NCI-H748 treated with DMSO at 0.1 percent for 48 hours (cell line): ENCODE measurements at regions not wholly inside any gene's neighbourhood (a gene's known extent, or its start where the extent isn't known, plus 50 kb on each side); places are given as distances from the start of the nearest gene placed in this dataset.

Experiments
- DNase-seq: peaks from one replicate; lab custom pipeline; 2025; lab: John Stamatoyannopoulos, UW

GRCh38 chr2:194270648-194271047, 1386.4 kb upstream of the SLC39A10 start:
- DNase-seq, result no peak

GRCh38 chr2:194264586-194264985, 1392.4 kb upstream of the SLC39A10 start:
- no peak for DNase-seq

DNA sequence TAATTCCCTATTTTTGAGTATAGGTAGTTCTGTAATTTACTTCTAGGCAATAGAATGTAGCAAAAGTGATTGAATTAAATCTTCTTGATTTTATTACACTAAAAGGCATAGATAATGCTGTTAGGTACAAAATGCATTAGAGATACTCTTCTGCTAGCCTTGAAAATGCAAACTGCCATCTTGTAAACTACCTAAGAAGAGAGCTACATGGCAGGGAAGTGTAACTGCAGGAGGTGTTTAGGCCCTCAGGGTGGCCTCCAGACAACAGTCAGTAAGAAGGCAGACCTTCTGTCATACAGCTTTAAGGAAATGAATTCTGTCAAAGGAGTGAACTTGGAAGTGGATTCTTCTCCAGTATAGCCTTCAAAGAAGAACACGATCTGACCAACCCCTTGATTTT, 1396.8 kb upstream of the SLC39A10 start:
- DNase-seq, result no peak

DNA sequence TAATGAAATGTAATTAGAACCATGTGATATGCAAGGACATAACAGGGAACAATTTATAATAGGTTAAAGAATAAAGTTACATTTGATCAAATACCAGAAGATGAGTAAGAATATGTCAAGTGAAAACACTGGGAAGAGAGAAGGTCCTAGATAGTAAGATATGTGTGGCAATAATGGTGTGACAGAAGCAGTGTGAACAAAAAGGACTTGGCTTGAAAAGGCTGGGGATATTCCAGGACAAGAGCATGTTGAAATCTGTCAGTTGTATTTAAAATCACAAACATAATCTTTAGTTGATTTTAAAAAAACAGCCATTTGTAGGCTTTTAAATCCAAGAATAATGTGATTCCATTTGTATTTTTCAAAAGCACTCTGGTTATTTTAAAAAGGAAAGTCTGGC, 1399.9 kb upstream of the SLC39A10 start:
- DNase-seq, result no peak

GRCh38 chr2:194253528-194254259, 1403.3 kb upstream of the SLC39A10 start:
- DNase-seq, result no peak

GRCh38 chr2:194252127-194252526, 1404.9 kb upstream of the SLC39A10 start:
- no peak for DNase-seq

- DNase-seq, result no peak
Measured at GRCh38 chr2:194232600-194232999, 1424.4 kb upstream of the SLC39A10 start.

DNA sequence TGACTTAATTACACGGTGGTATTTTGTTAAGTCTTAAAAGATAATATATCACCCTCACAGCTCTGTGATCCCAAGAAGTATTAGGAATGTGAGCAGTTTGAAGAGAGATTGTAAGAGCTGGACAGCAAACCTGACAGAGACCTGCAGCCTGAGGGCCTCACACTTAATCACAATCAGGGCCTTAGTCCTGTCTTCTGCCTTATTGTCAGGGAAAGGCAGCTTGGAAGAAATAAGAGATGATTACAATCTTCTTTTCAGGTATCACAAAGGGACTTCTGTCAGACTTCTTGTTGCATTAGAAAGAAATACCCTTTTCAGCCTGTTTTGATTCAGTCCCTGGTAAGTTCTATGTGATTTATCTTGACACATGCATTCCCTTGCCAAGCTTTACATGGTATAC, 1433.8 kb upstream of the SLC39A10 start:
- DNase-seq, result no peak

- DNase-seq, result no peak
Measured at GRCh38 chr2:194214192-194214591, 1442.8 kb upstream of the SLC39A10 start.

- DNase-seq, result no peak
Measured at GRCh38 chr2:194205568-194206227, 1451.3 kb upstream of the SLC39A10 start.

DNA sequence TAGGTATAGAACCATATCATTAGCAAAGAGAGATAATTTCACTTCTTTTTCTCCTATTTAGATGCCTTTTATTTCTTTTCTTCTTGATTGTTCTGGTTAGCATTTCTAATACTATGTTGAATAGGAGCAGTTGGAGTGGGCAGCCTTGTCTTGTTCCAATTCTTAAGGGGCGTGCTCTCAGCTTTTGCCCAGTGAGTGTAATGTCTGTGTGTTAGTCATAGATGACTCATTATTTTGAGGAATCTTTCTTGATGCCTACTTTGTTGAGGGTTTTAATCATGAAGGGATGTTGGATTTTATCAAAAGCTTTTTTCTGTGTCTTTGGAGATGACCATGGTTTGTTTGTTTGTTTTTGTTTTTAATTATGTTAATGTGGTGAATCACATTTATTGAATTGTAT, 1453.1 kb upstream of the SLC39A10 start:
- no peak for DNase-seq

DNA sequence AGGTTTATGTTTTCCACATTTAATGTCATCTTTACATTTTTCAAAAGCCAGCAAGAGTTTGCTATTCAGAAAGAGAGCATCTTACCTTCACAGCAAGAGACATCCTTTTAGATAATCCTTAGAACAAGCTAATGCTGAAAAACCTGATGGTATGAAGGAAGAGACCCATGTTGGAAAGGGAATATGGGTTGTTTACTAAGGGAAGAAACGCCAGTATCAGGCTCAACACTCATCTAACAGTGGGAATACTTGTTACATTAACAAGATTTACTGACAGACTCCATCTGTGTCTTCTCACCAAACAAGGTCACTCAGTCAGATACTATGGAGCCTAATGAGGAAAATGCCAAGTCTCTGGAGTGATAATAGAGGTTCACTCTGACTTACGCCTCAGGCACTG, 1474.1 kb upstream of the SLC39A10 start:
- DNase-seq, result no peak

- no peak for DNase-seq
Measured at GRCh38 chr2:194176134-194176533, 1480.9 kb upstream of the SLC39A10 start.

GRCh38 chr2:194166818-194167217, 1490.2 kb upstream of the SLC39A10 start:
- DNase-seq, result peak; percentile 35

GRCh38 chr2:194155431-194155830, 1501.6 kb upstream of the SLC39A10 start:
- no peak for DNase-seq

DNA sequence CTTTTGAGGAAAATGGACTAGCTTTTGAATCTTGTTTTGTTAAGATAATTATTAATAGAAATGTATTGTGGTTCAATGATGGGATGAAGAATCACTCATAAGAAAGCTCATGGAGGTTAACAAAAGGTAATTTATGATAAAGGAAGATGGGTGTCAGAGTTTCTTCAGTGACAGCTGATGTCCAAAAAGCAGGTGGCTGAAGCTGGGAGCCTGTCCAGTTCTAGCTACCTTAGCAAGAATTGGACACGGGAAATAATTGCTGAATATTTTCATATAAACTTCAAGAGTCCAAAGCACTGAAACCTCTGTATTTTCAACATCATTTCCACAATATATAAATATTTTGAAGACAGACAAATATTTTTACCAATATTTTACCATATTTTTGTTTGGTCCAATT, 1505.8 kb upstream of the SLC39A10 start:
- DNase-seq, result no peak

GRCh38 chr2:194135463-194135862, 1521.6 kb upstream of the SLC39A10 start:
- no peak for DNase-seq

- no peak for DNase-seq
Measured at GRCh38 chr2:194128810-194129209, 1528.2 kb upstream of the SLC39A10 start.

GRCh38 chr2:194126418-194126817, 1530.6 kb upstream of the SLC39A10 start:
- no peak for DNase-seq

DNA sequence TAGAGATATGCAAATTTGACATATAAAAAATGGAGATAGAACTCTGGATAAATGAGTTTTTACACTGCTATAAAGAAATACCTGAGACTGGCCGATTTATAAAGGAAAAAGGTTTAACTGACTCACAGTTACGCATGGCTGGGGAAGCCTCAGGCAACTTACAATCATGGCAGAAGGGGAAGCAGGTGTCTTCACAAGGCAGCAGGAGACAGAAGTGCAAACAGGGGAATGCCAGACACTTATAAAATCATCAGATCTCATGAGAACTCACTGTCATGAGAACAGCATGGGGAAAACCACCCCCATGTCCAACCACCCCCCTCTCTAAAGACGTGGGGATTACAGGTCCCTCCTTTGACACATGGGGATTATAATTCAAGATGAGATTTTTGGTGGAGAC, 1540.2 kb upstream of the SLC39A10 start:
- no peak for DNase-seq

GRCh38 chr2:194105358-194105757, 1551.7 kb upstream of the SLC39A10 start:
- DNase-seq, result no peak

GRCh38 chr2:194104687-194105086, 1552.3 kb upstream of the SLC39A10 start:
- DNase-seq, result no peak

GRCh38 chr2:194103941-194104659, 1552.9 kb upstream of the SLC39A10 start:
- DNase-seq, result no peak
